ENCODE measurements at regions not wholly inside any gene's neighbourhood (a gene's known extent, or its start where the extent isn't known, plus 50 kb on each side); places are given as distances from the start of the nearest gene placed in this dataset.

GRCh38 chr2:220586980-220587530, 959.6 kb downstream of the SLC4A3 start:
- TF ChIP-seq CTCF (IDR thresholded peaks at IDR 0.05; ENCODE audit: poor library complexity) (no peak), EZH2 (IDR thresholded peaks at IDR 0.05; ENCODE audit: borderline replicate concordance) (no peak)

Data from hepatocyte (in vitro differentiated cells).